Astrocyte (in vitro differentiated cells and primary cell): ENCODE measurements at regions not wholly inside any gene's neighbourhood (a gene's known extent, or its start where the extent isn't known, plus 50 kb on each side); places are given as distances from the start of the nearest gene placed in this dataset.

ENCODE experiments used
- CTCF ChIP-seq: IDR thresholded peaks from 2 replicates; pipeline ENCODE4 v1.5.1; 2011; ENCODE audit warnings: low read depth, mild to moderate bottlenecking, inconsistent platforms, low read length, moderate library complexity; ENCODE audit not compliant: insufficient read depth
- EZH2 ChIP-seq: IDR thresholded peaks from 2 replicates; pipeline ENCODE4 v1.6.1; 2012; ENCODE audit warnings: mild to moderate bottlenecking, low read length, inconsistent platforms; ENCODE audit not compliant: insufficient read depth

GRCh38 chr10:2817940-2818636 lies 249.3 kb upstream of the PFKP start:
- TF ChIP-seq CTCF (no peak), EZH2 (no peak)
